ENCODE measurements at regions not wholly inside any gene's neighbourhood (a gene's known extent, or its start where the extent isn't known, plus 50 kb on each side); places are given as distances from the start of the nearest gene placed in this dataset.

DNA sequence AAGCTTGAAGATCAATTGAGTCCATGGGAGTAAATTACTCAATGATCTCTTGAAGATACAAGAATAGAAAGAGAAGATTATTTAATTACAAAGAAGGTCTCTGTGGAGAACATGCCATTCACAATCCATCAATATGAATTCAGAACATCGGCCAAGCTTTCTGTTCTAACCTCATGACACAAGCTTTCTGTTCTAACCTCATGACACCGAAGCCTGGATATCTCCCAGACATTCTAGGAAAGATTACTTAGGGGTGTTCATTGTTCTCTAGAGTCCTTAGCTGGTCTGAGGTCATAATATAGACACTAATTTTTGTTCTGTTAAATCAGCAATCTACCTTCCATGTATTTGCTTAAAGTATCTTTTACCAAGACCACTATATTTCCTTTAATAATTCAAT lies 95.5 kb downstream of the RDH14 start:
- TF ChIP-seq CSDC2 (CRISPR knock-in tag; IDR thresholded peaks at IDR 0.05) (no peak), ZNF70 (CRISPR knock-in tag; IDR thresholded peaks at IDR 0.05) (no peak), TOX (CRISPR knock-in tag; IDR thresholded peaks at IDR 0.05; ENCODE audit: borderline replicate concordance) (no peak), GLIS3 (CRISPR knock-in tag; IDR thresholded peaks at IDR 0.05) (no peak), ZFP3 (CRISPR knock-in tag; IDR thresholded peaks at IDR 0.05) (no peak), ZC3H10 (CRISPR knock-in tag; IDR thresholded peaks at IDR 0.05) (no peak), BACH2 (CRISPR knock-in tag; IDR thresholded peaks at IDR 0.05; ENCODE audit: borderline replicate concordance) (no peak), ARNTL (CRISPR knock-in tag; IDR thresholded peaks at IDR 0.05; ENCODE audit: borderline replicate concordance, low read depth) (no peak), ISL1 (CRISPR knock-in tag; IDR thresholded peaks at IDR 0.05) (no peak), RARB (CRISPR knock-in tag; IDR thresholded peaks at IDR 0.05) (no peak), PPARA (CRISPR knock-in tag; IDR thresholded peaks at IDR 0.05; ENCODE audit: borderline replicate concordance) (no peak), ZNF565 (CRISPR knock-in tag; conservative IDR thresholded peaks at IDR 0.05; ENCODE audit: low read depth) (no peak)
- TF ChIP-seq, protein P1, sequence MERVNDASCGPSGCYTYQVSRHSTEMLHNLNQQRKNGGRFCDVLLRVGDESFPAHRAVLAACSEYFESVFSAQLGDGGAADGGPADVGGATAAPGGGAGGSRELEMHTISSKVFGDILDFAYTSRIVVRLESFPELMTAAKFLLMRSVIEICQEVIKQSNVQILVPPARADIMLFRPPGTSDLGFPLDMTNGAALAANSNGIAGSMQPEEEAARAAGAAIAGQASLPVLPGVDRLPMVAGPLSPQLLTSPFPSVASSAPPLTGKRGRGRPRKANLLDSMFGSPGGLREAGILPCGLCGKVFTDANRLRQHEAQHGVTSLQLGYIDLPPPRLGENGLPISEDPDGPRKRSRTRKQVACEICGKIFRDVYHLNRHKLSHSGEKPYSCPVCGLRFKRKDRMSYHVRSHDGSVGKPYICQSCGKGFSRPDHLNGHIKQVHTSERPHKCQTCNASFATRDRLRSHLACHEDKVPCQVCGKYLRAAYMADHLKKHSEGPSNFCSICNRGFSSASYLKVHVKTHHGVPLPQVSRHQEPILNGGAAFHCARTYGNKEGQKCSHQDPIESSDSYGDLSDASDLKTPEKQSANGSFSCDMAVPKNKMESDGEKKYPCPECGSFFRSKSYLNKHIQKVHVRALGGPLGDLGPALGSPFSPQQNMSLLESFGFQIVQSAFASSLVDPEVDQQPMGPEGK (CRISPR knock-in tag; IDR thresholded peaks at IDR 0.05; ENCODE audit: borderline replicate concordance), result no peak
- TF ChIP-seq, protein P2, sequence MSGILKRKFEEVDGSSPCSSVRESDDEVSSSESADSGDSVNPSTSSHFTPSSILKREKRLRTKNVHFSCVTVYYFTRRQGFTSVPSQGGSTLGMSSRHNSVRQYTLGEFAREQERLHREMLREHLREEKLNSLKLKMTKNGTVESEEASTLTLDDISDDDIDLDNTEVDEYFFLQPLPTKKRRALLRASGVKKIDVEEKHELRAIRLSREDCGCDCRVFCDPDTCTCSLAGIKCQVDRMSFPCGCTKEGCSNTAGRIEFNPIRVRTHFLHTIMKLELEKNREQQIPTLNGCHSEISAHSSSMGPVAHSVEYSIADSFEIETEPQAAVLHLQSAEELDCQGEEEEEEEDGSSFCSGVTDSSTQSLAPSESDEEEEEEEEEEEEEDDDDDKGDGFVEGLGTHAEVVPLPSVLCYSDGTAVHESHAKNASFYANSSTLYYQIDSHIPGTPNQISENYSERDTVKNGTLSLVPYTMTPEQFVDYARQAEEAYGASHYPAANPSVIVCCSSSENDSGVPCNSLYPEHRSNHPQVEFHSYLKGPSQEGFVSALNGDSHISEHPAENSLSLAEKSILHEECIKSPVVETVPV (CRISPR knock-in tag; IDR thresholded peaks at IDR 0.05), result no peak
- TF ChIP-seq, protein P3, sequence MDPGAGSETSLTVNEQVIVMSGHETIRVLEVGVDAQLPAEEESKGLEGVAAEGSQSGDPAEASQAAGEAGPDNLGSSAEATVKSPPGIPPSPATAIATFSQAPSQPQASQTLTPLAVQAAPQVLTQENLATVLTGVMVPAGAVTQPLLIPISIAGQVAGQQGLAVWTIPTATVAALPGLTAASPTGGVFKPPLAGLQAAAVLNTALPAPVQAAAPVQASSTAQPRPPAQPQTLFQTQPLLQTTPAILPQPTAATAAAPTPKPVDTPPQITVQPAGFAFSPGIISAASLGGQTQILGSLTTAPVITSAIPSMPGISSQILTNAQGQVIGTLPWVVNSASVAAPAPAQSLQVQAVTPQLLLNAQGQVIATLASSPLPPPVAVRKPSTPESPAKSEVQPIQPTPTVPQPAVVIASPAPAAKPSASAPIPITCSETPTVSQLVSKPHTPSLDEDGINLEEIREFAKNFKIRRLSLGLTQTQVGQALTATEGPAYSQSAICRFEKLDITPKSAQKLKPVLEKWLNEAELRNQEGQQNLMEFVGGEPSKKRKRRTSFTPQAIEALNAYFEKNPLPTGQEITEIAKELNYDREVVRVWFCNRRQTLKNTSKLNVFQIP (CRISPR knock-in tag; IDR thresholded peaks at IDR 0.05; ENCODE audit: borderline replicate concordance, low read depth), result no peak
- TF ChIP-seq, protein P4, sequence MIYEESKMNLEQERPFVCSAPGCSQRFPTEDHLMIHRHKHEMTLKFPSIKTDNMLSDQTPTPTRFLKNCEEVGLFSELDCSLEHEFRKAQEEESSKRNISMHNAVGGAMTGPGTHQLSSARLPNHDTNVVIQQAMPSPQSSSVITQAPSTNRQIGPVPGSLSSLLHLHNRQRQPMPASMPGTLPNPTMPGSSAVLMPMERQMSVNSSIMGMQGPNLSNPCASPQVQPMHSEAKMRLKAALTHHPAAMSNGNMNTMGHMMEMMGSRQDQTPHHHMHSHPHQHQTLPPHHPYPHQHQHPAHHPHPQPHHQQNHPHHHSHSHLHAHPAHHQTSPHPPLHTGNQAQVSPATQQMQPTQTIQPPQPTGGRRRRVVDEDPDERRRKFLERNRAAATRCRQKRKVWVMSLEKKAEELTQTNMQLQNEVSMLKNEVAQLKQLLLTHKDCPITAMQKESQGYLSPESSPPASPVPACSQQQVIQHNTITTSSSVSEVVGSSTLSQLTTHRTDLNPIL (CRISPR knock-in tag; IDR thresholded peaks at IDR 0.05; ENCODE audit: low read depth), result no peak
- ATAC-seq, result no peak

DNA sequence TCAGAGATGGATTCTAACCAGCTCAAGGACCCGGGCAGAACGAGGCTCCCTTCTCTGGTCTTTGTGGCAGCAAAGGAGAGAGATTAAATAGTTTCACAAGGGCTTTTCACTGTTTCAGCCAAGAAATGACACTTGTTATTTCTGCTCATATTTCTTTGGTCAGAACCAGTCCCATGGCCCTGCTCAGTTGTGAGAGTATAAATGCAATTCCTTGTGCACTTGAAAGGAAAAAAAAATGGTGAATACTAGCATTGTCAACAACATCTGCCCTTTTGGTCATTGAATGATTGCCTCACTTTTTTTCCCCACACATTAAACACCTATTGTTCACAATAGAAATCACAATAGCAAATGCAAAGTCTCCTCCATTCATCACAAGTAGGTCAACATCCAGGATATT lies 104.4 kb downstream of the RDH14 start:
- ATAC-seq, result no peak; the same call in none of the 3 replicates
- TF ChIP-seq, protein P2 (CRISPR knock-in tag; IDR thresholded peaks at IDR 0.05), result no peak
- TF ChIP-seq CSDC2 (CRISPR knock-in tag; IDR thresholded peaks at IDR 0.05) (no peak), ZFP3 (CRISPR knock-in tag; IDR thresholded peaks at IDR 0.05) (no peak), ISL1 (CRISPR knock-in tag; IDR thresholded peaks at IDR 0.05) (no peak), ZC3H10 (CRISPR knock-in tag; IDR thresholded peaks at IDR 0.05) (no peak), GLIS3 (CRISPR knock-in tag; IDR thresholded peaks at IDR 0.05) (no peak), ZNF8 (CRISPR knock-in tag; IDR thresholded peaks at IDR 0.05) (no peak), ZNF70 (CRISPR knock-in tag; IDR thresholded peaks at IDR 0.05) (no peak), OSR1 (CRISPR knock-in tag; IDR thresholded peaks at IDR 0.05) (no peak)
- TF ChIP-seq, protein P3 (CRISPR knock-in tag; IDR thresholded peaks at IDR 0.05; ENCODE audit: borderline replicate concordance, low read depth), result no peak
- TF ChIP-seq, protein P1 (CRISPR knock-in tag; IDR thresholded peaks at IDR 0.05; ENCODE audit: borderline replicate concordance), result no peak
